ENCODE measurements at regions not wholly inside any gene's neighbourhood (a gene's known extent, or its start where the extent isn't known, plus 50 kb on each side); places are given as distances from the start of the nearest gene placed in this dataset.

DNA sequence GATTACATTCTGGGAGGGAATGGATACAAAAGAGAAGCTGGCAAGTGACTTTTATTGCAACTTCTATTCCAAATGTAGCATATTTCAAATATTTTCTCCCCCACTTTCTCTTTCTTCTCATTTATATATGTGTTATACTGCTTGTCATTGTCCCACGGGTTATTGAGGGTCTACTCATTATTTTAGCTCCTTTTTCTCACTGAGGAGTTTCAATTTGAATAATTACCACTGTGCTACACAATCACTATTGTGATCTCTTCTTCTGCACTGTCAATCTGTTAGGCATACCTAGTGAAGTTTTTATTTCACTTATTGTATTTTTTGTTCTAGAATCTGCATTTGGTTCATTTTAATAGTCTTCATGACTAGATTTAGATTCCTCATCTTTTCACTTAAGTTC lies 339.7 kb downstream of the PTPRC start:
- 41 to 47% methylated on average over 1 of the region's 1 CpG for whole genome bisulfite sequencing, 2 donors
- Histone ChIP-seq H3K27ac (no peak overlapping the region), H3K36me3 (no peaks in the 10 kb centered on the region), H3K4me3 (no peak overlapping the region), H3K4me1 (no peaks in the 10 kb centered on the region), H3K27me3 (no peaks in the 10 kb centered on the region), H3K9me3 (no peaks in the 10 kb centered on the region)
- FAIRE-seq (no peak), ATAC-seq (no peak), DNase-seq (no peak)
- intact Hi-C loops (cut with DNase I): no loop called here
- TF ChIP-seq, protein P1, sequence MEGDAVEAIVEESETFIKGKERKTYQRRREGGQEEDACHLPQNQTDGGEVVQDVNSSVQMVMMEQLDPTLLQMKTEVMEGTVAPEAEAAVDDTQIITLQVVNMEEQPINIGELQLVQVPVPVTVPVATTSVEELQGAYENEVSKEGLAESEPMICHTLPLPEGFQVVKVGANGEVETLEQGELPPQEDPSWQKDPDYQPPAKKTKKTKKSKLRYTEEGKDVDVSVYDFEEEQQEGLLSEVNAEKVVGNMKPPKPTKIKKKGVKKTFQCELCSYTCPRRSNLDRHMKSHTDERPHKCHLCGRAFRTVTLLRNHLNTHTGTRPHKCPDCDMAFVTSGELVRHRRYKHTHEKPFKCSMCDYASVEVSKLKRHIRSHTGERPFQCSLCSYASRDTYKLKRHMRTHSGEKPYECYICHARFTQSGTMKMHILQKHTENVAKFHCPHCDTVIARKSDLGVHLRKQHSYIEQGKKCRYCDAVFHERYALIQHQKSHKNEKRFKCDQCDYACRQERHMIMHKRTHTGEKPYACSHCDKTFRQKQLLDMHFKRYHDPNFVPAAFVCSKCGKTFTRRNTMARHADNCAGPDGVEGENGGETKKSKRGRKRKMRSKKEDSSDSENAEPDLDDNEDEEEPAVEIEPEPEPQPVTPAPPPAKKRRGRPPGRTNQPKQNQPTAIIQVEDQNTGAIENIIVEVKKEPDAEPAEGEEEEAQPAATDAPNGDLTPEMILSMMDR (IDR thresholded peaks at IDR 0.05): no peak

DNA sequence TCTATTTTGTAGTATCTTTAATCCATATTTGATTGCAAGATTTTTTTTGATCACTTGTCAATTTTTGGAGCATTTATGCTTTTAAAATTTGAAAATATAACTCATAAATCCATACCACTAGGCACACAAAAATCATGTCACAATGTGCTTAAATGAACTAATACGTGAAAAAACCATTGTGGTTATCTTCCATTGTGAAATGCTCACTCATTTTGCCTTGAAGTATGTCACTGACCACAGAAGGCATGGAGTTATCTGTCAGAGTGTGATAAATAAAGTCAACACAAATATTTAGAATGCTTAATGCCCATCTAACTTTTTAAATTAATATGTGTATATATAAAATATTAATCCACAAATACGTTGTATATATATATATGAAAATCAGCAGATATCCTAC lies 347.2 kb downstream of the PTPRC start:
- Histone ChIP-seq H3K4me3 (no peak overlapping the region), H3K27ac (no peak overlapping the region), H3K9me3 (no peaks in the 10 kb centered on the region), H3K36me3 (no peaks in the 10 kb centered on the region), H3K27me3 (no peaks in the 10 kb centered on the region), H3K4me1 (no peaks in the 10 kb centered on the region)
- intact Hi-C loops (cut with DNase I): no loop called here
- FAIRE-seq: no peak
- DNase-seq: no peak
- WGBS, 2 donors: 78 to 83% methylated on average over 2 of the region's 2 CpGs
- TF ChIP-seq, protein P1 (IDR thresholded peaks at IDR 0.05): no peak
- no peak for ATAC-seq

DNA sequence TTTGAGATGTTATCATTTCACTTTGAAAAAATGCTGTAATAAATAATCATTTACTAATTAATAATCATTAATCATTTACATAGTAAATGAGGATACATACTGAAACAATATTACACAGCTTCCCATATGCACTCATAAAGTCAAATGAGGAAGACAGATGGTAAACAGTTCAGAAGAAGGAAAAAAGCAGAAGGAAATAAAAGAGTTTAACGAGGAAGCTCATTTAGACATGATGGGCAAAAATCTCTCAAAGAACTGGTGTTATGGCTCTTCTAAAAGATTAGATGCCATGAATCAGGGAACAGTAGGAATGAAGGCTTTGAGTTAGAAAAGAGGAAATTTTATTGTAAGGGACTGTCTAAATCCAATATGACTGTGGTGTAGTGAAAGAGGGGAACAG lies 347.6 kb downstream of the PTPRC start:
- H3K36me3 ChIP-seq: no peaks in the 10 kb centered on the region
- no peak for ATAC-seq
- no peaks in the 10 kb centered on the region for H3K27me3 ChIP-seq
- H3K9me3 ChIP-seq: no peaks in the 10 kb centered on the region
- H3K4me1 ChIP-seq: no peaks in the 10 kb centered on the region
- FAIRE-seq: no peak
- TF ChIP-seq, protein P1 (IDR thresholded peaks at IDR 0.05): no peak
- intact Hi-C loops (cut with DNase I): no loop called here
- DNase-seq: no peak
- no peak overlapping the region for H3K27ac ChIP-seq
- 61 to 76% methylated on average over 1 of the region's 1 CpG for WGBS, 2 donors
- H3K4me3 ChIP-seq: no peak overlapping the region

DNA sequence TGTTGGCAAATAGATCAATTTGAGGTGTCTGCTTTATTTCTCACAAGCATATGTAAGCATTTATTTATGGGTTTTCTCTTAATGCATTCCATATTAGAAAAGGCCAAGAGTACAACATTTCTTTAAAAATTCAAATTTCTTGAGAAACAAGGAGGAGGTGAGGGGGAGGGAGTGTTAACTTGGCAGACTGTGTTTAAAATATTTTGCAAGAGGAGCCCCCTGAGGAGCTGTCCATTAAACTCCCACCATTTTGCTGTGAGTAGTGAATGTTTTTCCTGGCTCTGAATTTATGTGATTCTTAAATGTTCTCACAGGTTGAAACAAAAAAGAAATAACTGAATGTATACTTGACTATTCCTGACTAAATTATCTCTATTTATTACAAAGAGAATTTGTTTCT lies 363.8 kb downstream of the PTPRC start:
- no peaks in the 10 kb centered on the region for H3K4me1 ChIP-seq
- H3K4me3 ChIP-seq: no peak overlapping the region
- no peak overlapping the region for H3K27ac ChIP-seq
- no peaks in the 10 kb centered on the region for H3K9me3 ChIP-seq
- DNase-seq (no peak), ATAC-seq (no peak), FAIRE-seq (no peak)
- no peaks in the 10 kb centered on the region for H3K36me3 ChIP-seq
- intact Hi-C loops (cut with DNase I): no loop called here
- TF ChIP-seq, protein P1 (IDR thresholded peaks at IDR 0.05): no peak
- no peaks in the 10 kb centered on the region for H3K27me3 ChIP-seq

DNA sequence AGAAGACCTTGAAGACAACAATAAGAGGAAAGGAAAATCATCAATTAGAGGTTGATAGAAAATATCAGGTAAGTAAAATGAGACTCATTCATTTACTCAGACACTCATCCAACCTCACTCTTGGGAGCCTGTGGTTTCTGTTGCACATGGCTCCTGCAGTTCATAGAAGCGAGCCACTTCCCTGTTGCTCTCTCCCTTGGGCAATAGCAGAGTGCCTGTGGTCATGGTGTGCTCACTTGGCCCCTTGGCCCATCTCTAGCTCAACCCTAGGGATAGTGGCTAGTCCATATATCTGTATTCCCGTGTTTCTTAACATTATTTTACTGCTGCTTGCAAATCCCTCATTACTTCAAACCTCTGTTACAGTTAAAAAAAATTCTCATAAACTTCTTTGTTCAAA lies 368.6 kb downstream of the PTPRC start:
- whole genome bisulfite sequencing, 2 donors: 76 to 81% methylated on average over 2 of the region's 2 CpGs
- intact Hi-C loops (cut with DNase I): no loop called here
- Histone ChIP-seq H3K27ac (no peak overlapping the region), H3K9me3 (no peaks in the 10 kb centered on the region), H3K4me1 (no peaks in the 10 kb centered on the region), H3K4me3 (no peak overlapping the region), H3K36me3 (no peaks in the 10 kb centered on the region), H3K27me3 (no peaks in the 10 kb centered on the region)
- DNase-seq (no peak), FAIRE-seq (no peak), ATAC-seq (no peak)
- TF ChIP-seq, protein P1 (IDR thresholded peaks at IDR 0.05): no peak
